ENCODE measurements at regions not wholly inside any gene's neighbourhood (a gene's known extent, or its start where the extent isn't known, plus 50 kb on each side); places are given as distances from the start of the nearest gene placed in this dataset.

- H3K27me3 ChIP-seq (ENCODE audit: control insufficient read depth, insufficient read depth, low read length): no peaks in the 10 kb centered on the region
- H3K4me3 ChIP-seq (ENCODE audit: low read depth, low read length): no peak overlapping the region
- TF ChIP-seq CTCF (IDR thresholded peaks at IDR 0.05; ENCODE audit: low read depth, low read length): no peak
- no peak overlapping the region for H3K27ac ChIP-seq (ENCODE audit: low read depth, low read length)
- CTCF ChIA-PET: no interaction called here
- POLR2A ChIA-PET: no interaction called here
- DNase-seq (ENCODE audit: low read depth, low spot score): no peak
- no peaks in the 10 kb centered on the region for H3K9me3 ChIP-seq (ENCODE audit: control insufficient read depth, insufficient read depth, low read length)
These were observed 1347.1 kb upstream of the PABPC4L start for GRCh38 chr4:135548711-135549110.

DNA sequence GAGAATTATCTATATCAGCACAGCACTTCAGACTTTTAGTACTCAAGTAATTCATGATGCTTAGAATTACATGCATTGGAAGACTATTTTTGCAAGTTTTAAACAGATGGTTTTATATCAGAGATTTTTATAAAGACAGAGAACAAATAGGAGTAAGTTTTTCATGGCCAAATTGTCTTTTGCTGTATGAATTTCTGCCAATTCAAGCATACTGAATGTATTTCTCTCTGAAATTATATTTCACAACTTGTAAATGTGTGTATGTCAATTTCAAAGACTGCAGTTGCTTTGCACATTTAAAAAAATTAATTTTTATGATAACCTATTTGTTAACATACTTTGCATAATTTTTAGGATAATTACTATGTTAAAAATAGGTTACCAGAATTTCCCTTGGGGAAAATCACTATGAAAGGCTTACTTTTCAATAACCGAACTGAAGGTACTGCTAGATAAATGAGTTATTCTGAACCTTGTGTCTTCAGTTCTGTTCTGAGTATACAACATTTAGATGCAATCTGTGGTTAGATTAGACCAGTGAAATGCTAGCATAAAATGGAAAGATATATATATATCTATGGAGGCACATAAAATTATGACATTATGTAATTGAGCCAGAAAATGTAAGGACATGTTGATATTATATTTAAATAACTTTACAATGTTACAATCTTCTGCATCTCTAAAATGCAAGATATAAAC lies 1344.2 kb upstream of the PABPC4L start:
- Histone ChIP-seq H3K4me3 (ENCODE audit: low read depth, low read length) (no peak overlapping the region), H3K27ac (ENCODE audit: low read depth, low read length) (no peak overlapping the region), H3K27me3 (ENCODE audit: control insufficient read depth, insufficient read depth, low read length) (no peaks in the 10 kb centered on the region), H3K9me3 (ENCODE audit: control insufficient read depth, insufficient read depth, low read length) (no peaks in the 10 kb centered on the region)
- CTCF ChIA-PET: no interaction called here
- no peak for DNase-seq (ENCODE audit: low read depth, low spot score)
- POLR2A ChIA-PET: no interaction called here
- no peak for TF ChIP-seq CTCF (IDR thresholded peaks at IDR 0.05; ENCODE audit: low read depth, low read length)

DNA sequence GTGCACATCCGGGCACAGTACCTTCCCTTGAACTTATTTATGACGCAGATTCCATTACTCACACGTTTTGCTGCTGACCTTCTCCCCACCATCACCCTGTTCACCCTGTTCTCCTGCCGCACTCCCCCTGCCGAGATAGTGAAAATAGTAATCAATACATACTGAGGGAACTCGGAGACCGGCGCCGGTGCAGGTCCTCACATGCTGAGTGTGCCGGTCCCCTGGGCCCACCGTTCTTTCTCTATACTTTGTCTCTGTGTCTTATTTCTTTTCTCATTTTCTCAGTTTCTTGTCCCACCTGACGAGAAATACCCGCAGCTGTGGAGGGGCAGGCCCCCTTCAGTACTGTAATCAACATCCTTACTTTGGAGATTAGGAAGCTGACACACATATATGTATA lies 1337.1 kb upstream of the PABPC4L start:
- ChIA-PET POLR2A (no interaction called here), CTCF (interaction anchor here (0.6 kb wide), 1 partner anchor 83 kb away, joined by 3 read pairs; no protein-coding TSS in a partner anchor)
- Histone ChIP-seq H3K4me3 (ENCODE audit: low read depth, low read length) (no peak overlapping the region), H3K27me3 (ENCODE audit: control insufficient read depth, insufficient read depth, low read length) (no peaks in the 10 kb centered on the region), H3K9me3 (ENCODE audit: control insufficient read depth, insufficient read depth, low read length) (no peaks in the 10 kb centered on the region), H3K27ac (ENCODE audit: low read depth, low read length) (no peak overlapping the region)
- DNase-seq (ENCODE audit: low read depth, low spot score): no peak
- TF ChIP-seq CTCF (IDR thresholded peaks at IDR 0.05; ENCODE audit: low read depth, low read length): no peak

GRCh38 chr4:135533053-135533452 lies 1331.5 kb upstream of the PABPC4L start:
- CTCF ChIA-PET: no interaction called here

DNA sequence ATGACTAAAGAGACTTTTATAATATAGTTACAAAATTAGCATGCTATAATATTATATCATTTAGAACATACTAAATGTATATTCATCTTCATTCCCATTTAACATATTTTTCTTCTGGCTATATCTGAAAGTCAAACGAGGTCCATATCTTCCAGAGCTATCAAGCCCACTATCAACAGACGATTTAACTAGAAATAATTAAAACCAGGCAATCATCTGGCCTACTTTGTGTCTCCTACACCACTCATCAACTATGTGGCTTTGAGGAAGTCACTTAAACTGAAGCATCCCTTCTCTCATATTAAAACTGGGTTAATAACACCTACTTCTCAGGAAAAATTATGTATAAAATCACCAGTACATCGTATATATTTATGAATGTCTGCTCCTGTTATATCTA lies 1330.5 kb upstream of the PABPC4L start:
- Histone ChIP-seq H3K27me3 (ENCODE audit: control insufficient read depth, insufficient read depth, low read length) (no peaks in the 10 kb centered on the region), H3K4me3 (ENCODE audit: low read depth, low read length) (no peak overlapping the region), H3K27ac (ENCODE audit: low read depth, low read length) (no peak overlapping the region), H3K9me3 (ENCODE audit: control insufficient read depth, insufficient read depth, low read length) (no peaks in the 10 kb centered on the region)
- CTCF ChIA-PET: no interaction called here
- POLR2A ChIA-PET: no interaction called here
- no peak for DNase-seq (ENCODE audit: low read depth, low spot score)
- TF ChIP-seq CTCF (IDR thresholded peaks at IDR 0.05; ENCODE audit: low read depth, low read length): no peak

More at GRCh38 chr4:135533053-135533452, 1331.5 kb upstream of the PABPC4L start:
- no peaks in the 10 kb centered on the region for H3K27me3 ChIP-seq (ENCODE audit: control insufficient read depth, insufficient read depth, low read length)
- no peaks in the 10 kb centered on the region for H3K9me3 ChIP-seq (ENCODE audit: control insufficient read depth, insufficient read depth, low read length)
- POLR2A ChIA-PET: no interaction called here
- DNase-seq (ENCODE audit: low read depth, low spot score): no peak
- no peak overlapping the region for H3K4me3 ChIP-seq (ENCODE audit: low read depth, low read length)
- no peak for TF ChIP-seq CTCF (IDR thresholded peaks at IDR 0.05; ENCODE audit: low read depth, low read length)
- H3K27ac ChIP-seq (ENCODE audit: low read depth, low read length): no peak overlapping the region
